ENCODE measurements at regions not wholly inside any gene's neighbourhood (a gene's known extent, or its start where the extent isn't known, plus 50 kb on each side); places are given as distances from the start of the nearest gene placed in this dataset.

GRCh38 chr10:111877258-111877657 is 306.3 kb downstream of the GPAM start:
- DNase-seq (ENCODE audit: low read depth, low spot score) (no peak), FAIRE-seq (no peak)
- no peaks in the 10 kb centered on the region for H3K36me3 ChIP-seq (ENCODE audit: control insufficient read depth in 2 of 2, extremely low read depth in 1 of 2, insufficient read depth in 2 of 2, low read length in 2 of 2)
- no TSS peak for BruUV-seq (replicated peaks)
- dilution Hi-C loops (cut with MboI; ENCODE audit: extremely low pct_ligation_motif_present, low sequenced_read_pairs): no loop called here
- no peaks in the 10 kb centered on the region for H3K4me1 ChIP-seq (ENCODE audit: control insufficient read depth, extremely low read depth, insufficient read depth, low read length)
- no peak overlapping the region for H3K4me3 ChIP-seq (replicated peaks in 1 of 3; ENCODE audit: insufficient read depth in 1 of 3, low read depth in 1 of 3, low read length in 3 of 3)
- peaks cover 2% of the 10 kb centered on the region for H3K9me3 ChIP-seq (replicated peaks; ENCODE audit: control insufficient read depth, insufficient read depth, low read length)
- H3K27ac ChIP-seq (ENCODE audit: insufficient read depth, low read depth, low read length): no peak overlapping the region
- ChIA-PET POLR2A (no interaction called here), CTCF (no interaction called here)
- no peak overlapping the region for H3K4me2 ChIP-seq (ENCODE audit: insufficient read depth, low read length)
- intact Hi-C loops (cut with micrococcal nuclease): no loop called here
- H3K27me3 ChIP-seq (ENCODE audit: control insufficient read depth in 2 of 2, insufficient read depth in 2 of 2, low read length in 2 of 2): no peaks in the 10 kb centered on the region
- H3K79me2 ChIP-seq (ENCODE audit: control insufficient read depth, insufficient read depth, low read length): no peaks in the 10 kb centered on the region
- TF ChIP-seq POLR2AphosphoS5 (IDR thresholded peaks at IDR 0.05; ENCODE audit: insufficient read depth, low read depth, low read length): no peak
- no peak for TF ChIP-seq POLR2A (IDR thresholded peaks at IDR 0.05; ENCODE audit: low read depth, low read length)
- TF ChIP-seq GATA2 (IDR thresholded peaks at IDR 0.05; ENCODE audit: insufficient read depth, insufficient read length, low read depth, low read length): no peak
- no peak for TF ChIP-seq MYC (IDR thresholded peaks at IDR 0.05; ENCODE audit: low read depth, low read length)
- no peak for TF ChIP-seq JUN (IDR thresholded peaks at IDR 0.05; ENCODE audit: borderline replicate concordance, insufficient read depth, insufficient read length, low read depth)
- TF ChIP-seq EZH2 (IDR thresholded peaks at IDR 0.05; ENCODE audit: borderline replicate concordance, low read depth, low read length, severe bottlenecking): no peak
- no peak for TF ChIP-seq FOS (IDR thresholded peaks at IDR 0.05; ENCODE audit: borderline replicate concordance, insufficient read depth, low read length)
- no peak for TF ChIP-seq MAX (IDR thresholded peaks at IDR 0.05; ENCODE audit: insufficient read depth, insufficient read length)
- no peak for TF ChIP-seq CTCF (IDR thresholded peaks at IDR 0.05; ENCODE audit: extremely low read depth in 1 of 2, insufficient read depth in 1 of 2, low read depth in 1 of 2, low read length in 2 of 2)
- no peaks in the 10 kb centered on the region for H4K20me1 ChIP-seq (replicated peaks; ENCODE audit: control insufficient read depth, extremely low read depth, insufficient read depth, low read length)
- no peaks in the 10 kb centered on the region for H3K9me1 ChIP-seq (replicated peaks; ENCODE audit: control insufficient read depth, extremely low read depth, insufficient read depth, low read length)
- no peak overlapping the region for H3K9ac ChIP-seq (replicated peaks; ENCODE audit: extremely low read depth, insufficient read depth, low read length)
- no peak overlapping the region for H2AFZ ChIP-seq (ENCODE audit: low read depth, low read length)

Data from endothelial cell of umbilical vein (primary cell).